Activated gamma-delta T cell treated with anti-CD3 and anti-CD28 coated beads, Interleukin-2, amount 50 U/mL, for 16 hours (primary cell): ENCODE measurements at regions not wholly inside any gene's neighbourhood (a gene's known extent, or its start where the extent isn't known, plus 50 kb on each side); places are given as distances from the start of the nearest gene placed in this dataset.
"Not testable (repeated sequence)": the region's sequence is repeated elsewhere in the genome, so short reads cannot be mapped to it uniquely, and the experiment has no call there.

ENCODE experiments used
- DNase-seq: peaks from one replicate; pipeline ENCODE4 v3.0.0-alpha.2; 2020; ENCODE audit warnings: low read depth

- not testable (repeated sequence) for DNase-seq
Observed at GRCh38 chr6:134425917-134426316, 108.0 kb upstream of the SGK1 start.

- DNase-seq: no peak
Observed at GRCh38 chr6:134425513-134425912, 107.6 kb upstream of the SGK1 start.

DNA sequence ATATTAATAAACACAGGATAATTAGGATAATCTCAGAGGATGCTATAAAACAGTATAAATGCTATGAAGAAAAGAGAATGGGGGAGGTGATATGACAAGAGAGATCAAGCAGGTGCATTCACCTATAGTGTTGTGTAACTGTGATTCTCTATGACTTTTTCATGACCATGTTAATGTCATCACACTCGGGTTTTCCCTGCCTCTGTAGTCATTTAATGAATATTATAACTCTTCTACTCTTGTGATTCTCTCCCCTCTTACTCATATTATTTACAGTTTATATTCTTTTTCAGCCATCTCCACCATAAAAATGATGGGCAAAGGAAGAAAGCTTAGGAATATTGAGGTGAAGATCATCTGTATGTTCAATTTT lies 106.9 kb upstream of the SGK1 start:
- DNase-seq: no peak

GRCh38 chr6:134424165-134424797 lies 106.4 kb upstream of the SGK1 start:
- no peak for DNase-seq

DNA sequence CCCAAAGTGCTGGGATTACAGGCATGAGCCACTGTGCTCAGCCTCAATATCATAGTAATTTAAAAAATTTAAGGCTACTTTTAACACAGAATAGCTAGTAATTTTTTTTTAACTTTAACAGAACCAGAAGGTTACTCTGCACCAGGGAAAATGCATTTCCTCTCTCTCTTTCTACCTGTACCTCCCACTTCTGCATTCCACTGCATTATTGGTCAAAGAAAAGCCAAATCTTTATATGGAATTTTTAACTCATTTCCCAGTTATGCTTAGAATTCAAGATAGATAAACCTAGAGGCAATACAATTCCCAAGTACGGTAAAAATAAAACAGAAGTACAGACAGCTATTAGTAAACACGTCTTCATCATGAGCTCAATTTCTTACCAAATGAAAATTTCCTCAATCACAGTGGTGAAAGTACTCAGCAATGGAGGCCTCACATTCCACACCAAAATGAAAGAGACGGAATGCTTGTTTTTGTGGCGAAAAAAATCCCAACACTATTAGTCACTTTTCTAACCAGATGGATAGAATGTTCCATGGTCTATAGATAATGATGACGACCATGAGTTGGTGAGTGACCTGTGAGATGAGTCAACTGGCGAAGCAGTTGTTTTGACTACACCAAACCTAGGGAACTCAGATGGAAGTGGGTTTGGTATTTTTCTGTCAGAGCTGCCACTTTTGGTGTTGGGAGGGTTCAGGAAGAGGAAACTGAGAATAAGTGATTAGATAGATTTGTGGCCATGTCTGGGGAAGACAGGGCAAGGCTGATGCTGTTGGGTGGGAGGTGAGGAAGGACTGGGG lies 104.7 kb upstream of the SGK1 start:
- DNase-seq: no peak

- no peak for DNase-seq
Observed at GRCh38 chr6:134421501-134421900, 103.6 kb upstream of the SGK1 start.

DNA sequence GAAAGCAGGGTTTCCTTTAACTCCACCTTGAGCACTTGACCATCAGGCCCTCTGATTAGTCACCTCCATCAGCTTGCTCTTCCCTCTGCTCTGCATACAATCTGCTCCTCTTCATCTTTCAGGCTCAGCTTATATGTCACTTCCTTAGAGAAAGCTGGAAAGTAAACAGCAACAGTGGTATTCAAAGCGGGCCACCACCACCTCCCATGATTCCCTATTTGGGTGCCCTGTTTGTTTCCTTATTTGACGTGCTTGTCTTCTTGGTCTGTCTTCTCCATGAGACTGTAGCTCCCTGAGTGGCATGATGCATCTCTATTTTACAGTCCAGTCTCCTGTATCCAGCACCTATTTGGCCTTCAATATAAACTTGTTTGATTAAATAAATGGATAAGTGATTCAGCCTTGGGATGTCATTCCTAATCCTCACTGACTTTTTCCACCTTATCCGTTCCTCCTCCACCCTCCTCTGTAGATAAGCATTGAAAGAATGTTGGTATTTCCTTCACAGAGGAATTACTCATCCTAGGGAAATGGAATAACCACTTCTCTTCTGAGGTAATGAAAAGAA lies 102.8 kb upstream of the SGK1 start:
- DNase-seq: no peak

DNA sequence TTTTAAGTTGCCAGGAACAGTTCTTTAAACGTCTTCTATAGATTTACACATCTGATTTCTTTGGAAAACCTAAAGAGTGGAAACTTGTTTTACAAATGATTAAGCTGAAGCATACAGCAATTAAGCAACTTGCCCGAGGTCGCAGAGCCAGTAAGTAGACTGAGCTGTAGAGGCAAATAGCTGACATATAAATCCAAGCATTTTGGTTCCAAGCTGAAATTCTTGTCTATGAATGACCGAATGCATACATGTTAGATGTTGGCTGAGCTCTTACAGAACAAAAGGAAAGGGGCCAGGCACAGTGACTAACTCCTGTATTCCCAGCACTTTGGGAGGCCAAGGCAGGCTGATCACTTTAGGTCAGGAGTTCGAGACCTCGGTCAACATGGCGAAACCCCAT lies 101.8 kb upstream of the SGK1 start:
- no peak for DNase-seq

DNA sequence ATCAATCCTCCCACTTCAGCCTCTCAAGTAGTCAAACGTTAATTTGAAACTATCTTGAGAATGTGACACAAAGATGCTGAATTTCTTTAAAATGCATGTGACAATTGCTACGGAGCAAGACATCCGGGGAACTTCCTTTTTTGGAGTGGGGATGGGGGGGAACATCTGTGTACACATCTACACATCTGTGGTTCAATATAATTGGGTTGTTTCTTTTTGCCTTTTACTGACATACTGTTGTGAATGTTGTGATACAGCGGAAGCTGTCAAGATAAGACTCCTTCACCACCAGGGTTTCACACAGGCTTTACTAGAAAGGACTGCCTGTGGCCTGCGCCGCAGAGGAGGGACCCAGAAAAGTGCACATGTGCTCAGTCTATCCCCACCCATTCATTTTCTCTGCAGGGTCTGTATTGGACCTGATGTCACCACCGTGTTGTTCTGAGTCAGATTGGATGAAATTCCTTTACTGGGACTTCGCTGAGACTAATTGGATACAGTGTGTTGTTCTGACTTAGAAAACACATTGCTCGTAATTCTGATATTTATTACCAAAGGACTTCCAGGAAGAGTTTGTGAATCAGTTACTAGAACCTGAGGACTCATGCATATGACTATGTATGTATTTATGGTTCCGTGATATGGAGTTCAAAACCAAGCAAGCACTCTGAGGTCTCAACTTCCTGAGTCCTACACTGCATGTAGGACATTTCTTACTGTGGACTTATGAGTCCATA lies 98.7 kb upstream of the SGK1 start:
- no peak for DNase-seq

DNA sequence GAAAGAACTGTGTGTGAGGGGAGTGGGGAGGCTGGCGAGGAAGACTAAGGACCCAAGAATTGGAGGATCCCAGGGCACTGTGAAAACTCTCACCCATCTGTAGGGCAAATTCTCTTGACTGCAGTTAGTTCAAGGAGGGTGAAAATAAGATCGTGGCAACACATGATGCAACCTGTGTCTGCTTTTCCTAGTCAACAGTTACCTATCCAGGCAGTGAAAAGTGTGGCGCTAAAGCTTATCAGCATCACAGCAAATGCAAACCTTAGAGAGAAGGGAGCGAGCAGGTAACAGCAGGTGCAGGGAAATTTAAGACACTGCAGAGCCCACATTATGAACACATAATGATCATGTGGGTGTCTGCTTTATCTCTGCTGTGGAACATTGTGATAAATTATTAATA lies 97.7 kb upstream of the SGK1 start:
- no peak for DNase-seq

DNA sequence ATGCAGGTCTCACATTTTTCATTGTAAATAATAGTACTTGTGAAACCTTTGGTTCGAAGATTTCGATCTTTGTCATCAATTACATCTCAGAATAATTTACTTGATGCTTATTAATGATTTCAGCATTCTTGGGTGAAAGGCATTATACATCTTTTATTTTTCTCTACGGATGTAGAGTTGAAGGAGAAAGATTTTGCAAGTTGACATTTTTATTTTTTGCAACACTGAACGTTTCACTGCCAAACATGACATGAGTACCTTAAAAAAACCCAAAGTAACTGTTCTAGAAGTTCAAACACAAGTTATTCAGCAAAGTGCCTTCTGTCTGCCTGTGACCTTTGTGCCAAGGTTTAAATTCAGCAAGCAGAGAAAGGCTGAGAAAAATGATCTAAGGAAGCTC lies 97.3 kb upstream of the SGK1 start:
- no peak for DNase-seq

- DNase-seq: no peak
Observed at GRCh38 chr6:134414793-134415192, 96.9 kb upstream of the SGK1 start.

DNA sequence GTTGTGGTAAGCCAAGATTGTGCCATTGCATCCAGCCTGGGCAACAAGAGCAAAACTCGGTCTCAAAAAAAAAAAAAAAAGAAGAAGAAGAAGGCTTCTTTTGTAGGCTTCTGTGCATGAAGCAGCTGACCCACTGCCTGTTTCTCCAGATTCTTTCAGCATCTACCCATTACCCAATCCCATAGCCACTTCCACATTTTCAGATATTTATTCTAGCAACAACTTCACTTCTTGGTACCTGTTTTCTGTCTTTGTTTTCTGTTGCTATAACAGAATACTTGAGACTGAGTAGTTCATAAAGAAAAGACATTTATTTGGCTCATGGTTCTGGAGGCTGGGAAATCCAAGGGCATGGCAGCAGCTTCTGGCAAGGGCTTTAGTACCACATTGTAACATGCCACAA lies 95.3 kb upstream of the SGK1 start:
- no peak for DNase-seq

DNA sequence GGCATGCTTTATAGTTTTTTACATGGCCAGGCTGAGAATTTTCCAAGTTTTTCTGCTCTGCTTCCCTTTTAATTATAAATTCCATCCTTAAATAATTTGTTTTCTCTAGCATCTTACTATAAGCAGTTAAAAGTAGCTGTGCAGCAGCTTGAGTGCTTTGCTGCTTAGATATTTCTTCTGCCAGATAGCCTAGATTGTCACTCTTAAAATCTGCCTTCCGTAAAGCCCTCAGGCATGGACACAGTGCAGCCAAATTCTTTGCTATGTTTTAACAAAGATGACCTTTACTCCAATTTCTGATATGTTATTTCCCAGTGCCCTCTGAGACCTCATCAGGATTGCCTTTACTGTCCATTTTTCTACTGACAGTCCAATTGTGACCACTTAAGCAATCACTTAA lies 92.6 kb upstream of the SGK1 start:
- no peak for DNase-seq

DNA sequence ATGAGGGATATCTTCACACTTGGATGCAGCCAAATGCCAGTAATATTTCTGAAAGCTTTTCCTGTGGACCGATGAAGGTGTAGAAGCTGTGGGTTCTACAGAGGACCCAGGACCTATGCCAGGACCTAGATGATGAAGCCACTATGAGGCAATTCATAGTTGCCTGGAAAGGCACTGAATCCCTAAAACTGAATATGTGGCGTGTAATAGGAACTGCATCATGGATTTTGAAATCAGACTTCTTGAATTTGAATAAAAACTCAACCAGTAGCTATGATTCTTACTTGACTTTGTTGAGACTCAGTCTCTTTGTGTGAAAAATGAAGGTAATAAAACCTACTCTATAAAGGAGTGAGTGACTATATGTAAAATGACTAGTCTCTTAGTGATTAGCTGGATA lies 89.9 kb upstream of the SGK1 start:
- no peak for DNase-seq

DNA sequence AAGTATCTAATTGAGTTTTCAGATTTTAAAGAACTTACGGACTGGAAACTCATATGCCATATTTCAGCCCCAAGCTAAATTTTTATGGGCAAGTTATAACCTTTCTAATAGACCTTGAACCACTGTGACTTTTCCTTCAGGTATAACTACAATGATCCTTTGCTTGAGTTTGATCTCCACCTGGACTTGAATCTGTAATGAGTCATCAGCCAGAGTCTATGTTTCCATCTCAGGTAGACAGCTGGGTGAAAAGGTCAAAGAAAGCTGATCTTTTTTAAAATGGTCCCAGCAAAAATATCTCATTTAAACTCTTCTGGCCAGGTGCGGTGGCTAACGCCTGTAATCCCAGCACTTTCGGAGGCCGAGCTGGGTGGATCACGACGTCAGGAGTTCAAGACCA lies 88.4 kb upstream of the SGK1 start:
- no peak for DNase-seq

GRCh38 chr6:134405386-134406087 lies 87.6 kb upstream of the SGK1 start:
- no peak for DNase-seq

DNA sequence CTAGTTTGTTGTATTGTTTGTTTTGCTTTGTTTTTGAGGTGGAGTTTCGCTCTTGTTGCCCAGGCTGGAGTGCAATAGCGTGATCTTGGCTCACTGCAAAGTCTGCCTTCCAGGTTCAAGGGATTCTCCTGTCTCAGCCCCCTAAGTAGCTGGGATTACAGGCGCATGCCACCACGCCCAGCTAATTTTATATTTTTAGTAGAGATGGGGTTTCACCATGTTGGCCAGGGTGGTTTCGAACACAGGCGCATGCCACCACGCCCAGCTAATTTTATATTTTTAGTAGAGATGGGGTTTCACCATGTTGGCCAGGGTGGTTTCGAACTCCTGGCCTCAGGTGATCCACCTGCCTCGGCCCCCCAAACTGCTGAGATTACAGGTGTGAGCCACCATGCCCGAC lies 85.4 kb upstream of the SGK1 start:
- DNase-seq: not testable (repeated sequence)

GRCh38 chr6:134402372-134402984 lies 84.6 kb upstream of the SGK1 start:
- DNase-seq: no peak

GRCh38 chr6:134400941-134401340 lies 83.0 kb upstream of the SGK1 start:
- no peak for DNase-seq

GRCh38 chr6:134398453-134398852 lies 80.5 kb upstream of the SGK1 start:
- no peak for DNase-seq

GRCh38 chr6:134397676-134398075 lies 79.8 kb upstream of the SGK1 start:
- no peak for DNase-seq
